Panc1 (cell line): ENCODE measurements at regions not wholly inside any gene's neighbourhood (a gene's known extent, or its start where the extent isn't known, plus 50 kb on each side); places are given as distances from the start of the nearest gene placed in this dataset.

Experiments used
- ATAC-seq: fragments of 200-7000 bp; cut with Tn5 transposase; 2 replicates; pipeline ENCODE4 v1.9.1; 2020; ENCODE audit warnings: mild to moderate bottlenecking, moderate library complexity
- BruUV-seq: library from RNA; stranded (reverse); fragments of 400-500 nt; replicated peaks from 2 replicates; lab custom pipeline; 2021; lab: Mats Ljungman, UMichigan
- CTCF ChIA-PET: fragments of 300-600 bp; sonication (Branson Sonifier 250); formaldehyde crosslinking; loops from one replicate; lab custom pipeline; 2022; ENCODE audit warnings: antibody characterized with exemption; lab: Charles Lee
- POLR2A ChIA-PET: fragments of 300-600 bp; sonication (Branson Sonifier 250); formaldehyde crosslinking; loops from one replicate; lab custom pipeline; 2022; ENCODE audit warnings: antibody characterized with exemption; lab: Charles Lee
- DNase-seq: peaks from one replicate; pipeline ENCODE4 v3.0.0-alpha.2; 2010; ENCODE audit warnings: low read depth, low spot score
- H3K27ac ChIP-seq: 2 replicates; pipeline ENCODE4 v1.5.1; 2011; ENCODE audit warnings: mild to moderate bottlenecking, low read length, inconsistent platforms
- H3K27me3 ChIP-seq: fragments of 200-500 bp; sonication (Bioruptor generic); 2 replicates; pipeline ENCODE4 v1.6.0; 2014; ENCODE audit warnings: low read length, inconsistent platforms; ENCODE audit not compliant: control insufficient read depth, insufficient read depth
- H3K36me3 ChIP-seq: fragments of 200-500 bp; sonication (Bioruptor generic); 2 replicates; pipeline ENCODE4 v1.5.1; 2014; ENCODE audit warnings: inconsistent platforms, mild to moderate bottlenecking, low read length, moderate library complexity; ENCODE audit not compliant: control insufficient read depth, insufficient read depth
- H3K4me1 ChIP-seq: 2 replicates; pipeline ENCODE4 v1.5.1; 2011; ENCODE audit warnings: inconsistent platforms, mild to moderate bottlenecking, low read length, moderate library complexity; ENCODE audit not compliant: control insufficient read depth, insufficient read depth
- H3K4me3 ChIP-seq, 2 experiments: 2 replicates each; pipeline ENCODE4 v1.5.1; 2011 to 2012; ENCODE audit warnings: low read depth in 2 of 2, low read length in 2 of 2, mild to moderate bottlenecking in 2 of 2, inconsistent platforms in 1 of 2, moderate library complexity in 1 of 2
- H3K9me3 ChIP-seq: fragments of 200-500 bp; sonication (Bioruptor generic); 2 replicates; pipeline ENCODE4 v1.5.1; 2014; ENCODE audit warnings: low read depth, mild to moderate bottlenecking, inconsistent platforms, low read length, moderate library complexity; ENCODE audit not compliant: control insufficient read depth, insufficient read depth
- CTCF ChIP-seq: fragments of 450-650 bp; IDR thresholded peaks from 2 replicates; pipeline ENCODE4 v1.5.1; 2017; ENCODE audit warnings: mild to moderate bottlenecking
- POLR2AphosphoS5 ChIP-seq: IDR thresholded peaks from 2 replicates; pipeline ENCODE4 v1.6.1; 2012; ENCODE audit warnings: mild to moderate bottlenecking, low read depth, low read length, moderate library complexity
- SIN3A ChIP-seq: IDR thresholded peaks from 2 replicates; pipeline ENCODE4 v1.6.1; 2012; ENCODE audit warnings: low read depth, mild to moderate bottlenecking, low read length, moderate library complexity, borderline replicate concordance; ENCODE audit not compliant: insufficient read depth
- TCF7L2 ChIP-seq: IDR thresholded peaks from 2 replicates; pipeline ENCODE4 v1.6.1; 2011; ENCODE audit warnings: mild to moderate bottlenecking, low read depth, low read length, inconsistent platforms
- in situ Hi-C: cut with HindIII; loops from 2 replicates; pipeline ENCODE4 v1.10.0; 2016; ENCODE audit warnings: low sequenced_read_pairs, low pct_unique_long_range_greater_than_20kb
- intact Hi-C: fragments of 100-400 bp; cut with micrococcal nuclease; formaldehyde crosslinking; loops from one replicate; pipeline ENCODE4 v1.10.0; 2022; ENCODE audit not compliant: unreplicated experiment
- TF ChIP-seq, protein P1 (sequence below), 2 experiments: IDR thresholded peaks; 2 replicates each; pipeline ENCODE4 v1.6.1; 2011 to 2012; ENCODE audit warnings: low read depth in 2 of 2, control low read depth in 1 of 2, low read length in 1 of 2, mild to moderate bottlenecking in 1 of 2, moderate library complexity in 1 of 2; ENCODE audit not compliant: insufficient read depth in 1 of 2

DNA sequence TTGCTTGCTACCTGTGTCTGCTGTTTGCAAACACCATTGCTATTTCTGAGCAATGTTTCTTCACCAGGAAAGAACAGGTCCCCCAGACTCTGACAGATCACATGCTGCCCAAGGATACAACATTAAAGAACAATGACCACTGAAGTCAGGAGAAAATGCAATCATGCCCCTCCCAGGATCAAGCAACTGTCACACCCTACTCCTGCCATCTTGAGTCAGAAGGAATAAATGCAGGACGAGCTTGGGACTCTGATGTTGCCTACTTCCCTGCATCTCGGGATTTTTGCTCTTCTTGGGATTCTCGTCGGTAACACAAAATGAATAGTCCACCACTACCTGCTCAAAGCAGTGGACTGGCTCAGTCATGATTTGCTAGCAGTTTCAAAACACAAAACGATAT lies 490.6 kb downstream of the COG6 start:
- H3K36me3 ChIP-seq, result no peaks in the 10 kb centered on the region
- in situ Hi-C loops (no loop called here), intact Hi-C loops (no loop called here)
- no peak for ATAC-seq
- no peaks in the 10 kb centered on the region for H3K9me3 ChIP-seq
- TF ChIP-seq CTCF (peak; percentile 13; the same call in 1 of the 2 replicates), TCF7L2 (no peak)
- no TSS peak for BruUV-seq
- no peaks in the 10 kb centered on the region for H3K4me1 ChIP-seq
- no peak overlapping the region for H3K4me3 ChIP-seq
- H3K27ac ChIP-seq, result no peak overlapping the region
- DNase-seq, result no peak
- H3K27me3 ChIP-seq, result no peaks in the 10 kb centered on the region
- CTCF ChIA-PET, result no interaction called here
- POLR2A ChIA-PET, result no interaction called here

DNA sequence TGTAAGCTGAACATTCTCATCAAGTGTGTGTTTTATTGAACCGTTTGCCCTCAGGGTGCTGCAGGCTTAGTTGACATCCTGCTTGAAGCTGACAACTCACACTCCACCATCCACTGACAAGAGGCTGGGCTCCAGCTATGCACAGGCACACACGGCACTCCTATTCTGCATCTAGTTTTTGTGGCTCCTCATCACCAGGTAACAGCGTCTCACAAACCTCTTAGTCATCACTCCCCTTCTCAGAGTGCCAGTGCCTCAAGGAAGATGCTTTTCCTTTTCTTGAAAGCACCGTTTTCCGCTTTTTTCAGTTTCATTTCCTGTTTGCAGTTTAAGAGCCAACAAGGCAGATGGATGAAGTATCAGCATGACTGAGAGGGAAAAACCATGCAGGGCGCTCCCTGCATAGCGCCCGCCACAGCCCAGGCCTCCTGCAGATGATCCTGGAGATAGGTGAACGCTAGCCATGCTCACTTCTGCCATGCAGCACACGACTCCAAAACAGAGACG lies 491.2 kb downstream of the COG6 start:
- in situ Hi-C loops, result no loop called here
- BruUV-seq, result no TSS peak

GRCh38 chr13:40148101-40148500 lies 492.6 kb downstream of the COG6 start:
- in situ Hi-C loops (no loop called here), intact Hi-C loops (no loop called here)
- TF ChIP-seq CTCF, result no peak
- no peak for TF ChIP-seq POLR2AphosphoS5
- no peak for TF ChIP-seq SIN3A
- TF ChIP-seq, protein P1, sequence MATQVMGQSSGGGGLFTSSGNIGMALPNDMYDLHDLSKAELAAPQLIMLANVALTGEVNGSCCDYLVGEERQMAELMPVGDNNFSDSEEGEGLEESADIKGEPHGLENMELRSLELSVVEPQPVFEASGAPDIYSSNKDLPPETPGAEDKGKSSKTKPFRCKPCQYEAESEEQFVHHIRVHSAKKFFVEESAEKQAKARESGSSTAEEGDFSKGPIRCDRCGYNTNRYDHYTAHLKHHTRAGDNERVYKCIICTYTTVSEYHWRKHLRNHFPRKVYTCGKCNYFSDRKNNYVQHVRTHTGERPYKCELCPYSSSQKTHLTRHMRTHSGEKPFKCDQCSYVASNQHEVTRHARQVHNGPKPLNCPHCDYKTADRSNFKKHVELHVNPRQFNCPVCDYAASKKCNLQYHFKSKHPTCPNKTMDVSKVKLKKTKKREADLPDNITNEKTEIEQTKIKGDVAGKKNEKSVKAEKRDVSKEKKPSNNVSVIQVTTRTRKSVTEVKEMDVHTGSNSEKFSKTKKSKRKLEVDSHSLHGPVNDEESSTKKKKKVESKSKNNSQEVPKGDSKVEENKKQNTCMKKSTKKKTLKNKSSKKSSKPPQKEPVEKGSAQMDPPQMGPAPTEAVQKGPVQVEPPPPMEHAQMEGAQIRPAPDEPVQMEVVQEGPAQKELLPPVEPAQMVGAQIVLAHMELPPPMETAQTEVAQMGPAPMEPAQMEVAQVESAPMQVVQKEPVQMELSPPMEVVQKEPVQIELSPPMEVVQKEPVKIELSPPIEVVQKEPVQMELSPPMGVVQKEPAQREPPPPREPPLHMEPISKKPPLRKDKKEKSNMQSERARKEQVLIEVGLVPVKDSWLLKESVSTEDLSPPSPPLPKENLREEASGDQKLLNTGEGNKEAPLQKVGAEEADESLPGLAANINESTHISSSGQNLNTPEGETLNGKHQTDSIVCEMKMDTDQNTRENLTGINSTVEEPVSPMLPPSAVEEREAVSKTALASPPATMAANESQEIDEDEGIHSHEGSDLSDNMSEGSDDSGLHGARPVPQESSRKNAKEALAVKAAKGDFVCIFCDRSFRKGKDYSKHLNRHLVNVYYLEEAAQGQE (IDR thresholded peaks at IDR 0.05; ENCODE audit: insufficient read depth in 1 of 2, low read depth in 2 of 2, low read length in 1 of 2), result no peak
- TF ChIP-seq TCF7L2, result no peak
- Histone ChIP-seq H3K36me3 (no peaks in the 10 kb centered on the region), H3K9me3 (no peaks in the 10 kb centered on the region), H3K4me1 (no peaks in the 10 kb centered on the region), H3K27me3 (no peaks in the 10 kb centered on the region), H3K4me3 (no peak overlapping the region), H3K27ac (no peak overlapping the region)
- DNase-seq (no peak), ATAC-seq (no peak)
- no TSS peak for BruUV-seq
- ChIA-PET CTCF (no interaction called here), POLR2A (no interaction called here)

More for the DNA sequence above, 491.2 kb downstream of the COG6 start:
- intact Hi-C loops, result no loop called here
- Histone ChIP-seq H3K27me3 (no peaks in the 10 kb centered on the region), H3K4me3 (no peak overlapping the region), H3K36me3 (no peaks in the 10 kb centered on the region), H3K27ac (no peak overlapping the region), H3K9me3 (no peaks in the 10 kb centered on the region), H3K4me1 (no peaks in the 10 kb centered on the region)
- POLR2A ChIA-PET, result no interaction called here
- ATAC-seq (no peak), DNase-seq (no peak)
- CTCF ChIA-PET, result no interaction called here
- no peak for TF ChIP-seq SIN3A
- no peak for TF ChIP-seq TCF7L2
